HCT116 (cell line): ENCODE measurements at regions not wholly inside any gene's neighbourhood (a gene's known extent, or its start where the extent isn't known, plus 50 kb on each side); places are given as distances from the start of the nearest gene placed in this dataset.

Experiments
- ATAC-seq: fragments of 200-7000 bp; cut with Tn5 transposase; 2 replicates; pipeline ENCODE4 v1.9.1; 2020; ENCODE audit warnings: mild to moderate bottlenecking, moderate library complexity
- BruUV-seq: library from RNA; stranded (reverse); fragments of 400-500 nt; replicated peaks from 2 replicates; lab custom pipeline; 2021; lab: Mats Ljungman, UMichigan
- CTCF ChIA-PET: fragments of 300-600 bp; sonication (Branson Sonifier 250); formaldehyde crosslinking; loops from one replicate; lab custom pipeline; 2021; ENCODE audit warnings: antibody characterized with exemption; lab: Charles Lee
- POLR2A ChIA-PET: fragments of 300-600, 350-600 bp; sonication (Branson Sonifier 250); formaldehyde crosslinking; loops from one replicate; lab custom pipeline; 2021; ENCODE audit warnings: antibody characterized with exemption; lab: Charles Lee
- RAD21 ChIA-PET, 2 experiments: fragments of 300-600 bp; sonication (Branson Sonifier 250); formaldehyde crosslinking; loops; one replicate each; lab custom pipeline; 2023; ENCODE audit warnings: low total read pairs in 2 of 2; ENCODE audit not compliant: uncharacterized antibody in 2 of 2, unreplicated experiment in 2 of 2, low non-redundant PET in 1 of 2; lab: Charles Lee
- DNase-seq: peaks from one replicate; pipeline ENCODE4 v3.0.0-alpha.2; 2010; ENCODE audit warnings: low read depth, low spot score
- H2AFZ ChIP-seq: fragments of 200-600 bp; shearing (Covaris generic), sonication (generic); 2 replicates; pipeline ENCODE4 v1.6.1; 2017; ENCODE audit warnings: low read depth, mixed run types, mixed read lengths, antibody characterized with exemption, low read length; ENCODE audit not compliant: poor library complexity, severe bottlenecking
- H3K27ac ChIP-seq: 2 replicates; pipeline ENCODE4 v1.5.1; 2012; ENCODE audit warnings: low read depth, low read length
- H3K27me3 ChIP-seq: fragments of 200-600 bp; sonication (generic); 2 replicates; pipeline ENCODE4 v1.6.1; 2016; ENCODE audit warnings: mixed run types, low read length, mixed read lengths; ENCODE audit not compliant: insufficient read depth
- H3K36me3 ChIP-seq, 2 experiments: fragments of 200-500 bp in 1 of 2; fragments of 200-600 bp in 1 of 2; sonication (Bioruptor generic) in 1 of 2; sonication (generic) in 1 of 2; 2 replicates each; pipeline versions ENCODE4 v1.5.1 to v1.6.1; 2014 to 2016; ENCODE audit warnings: low read length in 2 of 2, inconsistent platforms in 1 of 2, mixed read lengths in 1 of 2, mixed run types in 1 of 2; ENCODE audit not compliant: insufficient read depth in 2 of 2, control insufficient read depth in 1 of 2
- H3K4me1 ChIP-seq, 2 experiments: fragments of 200-600 bp in 1 of 2; sonication (generic) in 1 of 2; 2 replicates each; pipeline versions ENCODE4 v1.5.1 to v1.6.1; 2012 to 2017; ENCODE audit warnings: low read length in 2 of 2, inconsistent platforms in 1 of 2, mild to moderate bottlenecking in 1 of 2, mixed read lengths in 1 of 2, mixed run types in 1 of 2, moderate library complexity in 1 of 2; ENCODE audit not compliant: insufficient read depth in 2 of 2, control insufficient read depth in 1 of 2
- H3K4me2 ChIP-seq: fragments of 200-600 bp; sonication (generic); 2 replicates; pipeline ENCODE4 v1.6.1; 2017; ENCODE audit warnings: mixed run types, low read length, mixed read lengths
- H3K4me3 ChIP-seq, 2 experiments: fragments of 200-600 bp in 1 of 2; sonication (generic) in 1 of 2; replicated peaks in 1 of 2; 2 replicates each; pipeline ENCODE4 v1.5.1; 2011 to 2016; ENCODE audit warnings: low read length in 2 of 2, control low read depth in 1 of 2, low read depth in 1 of 2, mild to moderate bottlenecking in 1 of 2, mixed read lengths in 1 of 2, mixed run types in 1 of 2
- H3K79me2 ChIP-seq: fragments of 200-600 bp; sonication (generic); 2 replicates; pipeline ENCODE4 v1.6.1; 2017; ENCODE audit warnings: mild to moderate bottlenecking, mixed run types, low read length, moderate library complexity, mixed read lengths; ENCODE audit not compliant: insufficient read depth
- H3K9ac ChIP-seq: fragments of 200-600 bp; sonication (generic); 2 replicates; pipeline ENCODE4 v1.6.1; 2016; ENCODE audit warnings: low read length, mixed read lengths
- H3K9me2 ChIP-seq: fragments of 200-600 bp; sonication (generic), shearing (Covaris generic); 2 replicates; pipeline ENCODE4 v1.6.1; 2017; ENCODE audit warnings: mixed run types, mild to moderate bottlenecking, moderate library complexity; ENCODE audit not compliant: insufficient read depth
- H3K9me3 ChIP-seq, 2 experiments: fragments of 200-500 bp in 1 of 2; fragments of 200-600 bp in 1 of 2; sonication (Bioruptor generic) in 1 of 2; sonication (generic) in 1 of 2; 2 replicates each; pipeline ENCODE4 v1.6.1; 2014 to 2017; ENCODE audit warnings: low read length in 2 of 2, mixed read lengths in 2 of 2, inconsistent platforms in 1 of 2, low read depth in 1 of 2, mild to moderate bottlenecking in 1 of 2, mixed run types in 1 of 2, moderate library complexity in 1 of 2; ENCODE audit not compliant: control insufficient read depth in 1 of 2, insufficient read depth in 1 of 2
- H4K20me1 ChIP-seq: fragments of 200-600 bp; sonication (generic), shearing (Covaris generic); 2 replicates; pipeline ENCODE4 v1.6.1; 2017; ENCODE audit warnings: mixed run types, mild to moderate bottlenecking, moderate library complexity; ENCODE audit not compliant: insufficient read depth
- CBX3 ChIP-seq: IDR thresholded peaks from 2 replicates; pipeline ENCODE4 v1.6.1; 2012; ENCODE audit warnings: low read depth
- CEBPB ChIP-seq: IDR thresholded peaks from 2 replicates; pipeline ENCODE4 v1.6.1; 2012; ENCODE audit warnings: low read depth
- EZH2 ChIP-seq: fragments of 200-600 bp; sonication (generic); IDR thresholded peaks from 2 replicates; pipeline ENCODE4 v1.6.1; 2017; ENCODE audit warnings: antibody characterized with exemption, mixed run types
- EZH2phosphoT487 ChIP-seq: fragments of 200-600 bp; IDR thresholded peaks from 2 replicates; pipeline ENCODE4 v1.6.1; 2018; ENCODE audit warnings: antibody characterized with exemption, borderline replicate concordance
- FOSL1 ChIP-seq: IDR thresholded peaks from 2 replicates; pipeline ENCODE4 v1.6.1; 2012; ENCODE audit warnings: low read depth
- POLR2A ChIP-seq: IDR thresholded peaks from 2 replicates; pipeline ENCODE4 v1.7.0; 2011; ENCODE audit warnings: borderline replicate concordance; ENCODE audit not compliant: insufficient read depth, insufficient read length; ENCODE audit errors: extremely low read depth
- POLR2AphosphoS5 ChIP-seq: IDR thresholded peaks from 2 replicates; pipeline ENCODE4 v1.6.1; 2011; ENCODE audit warnings: mild to moderate bottlenecking, low read depth, low read length, moderate library complexity
- RAD21 ChIP-seq: IDR thresholded peaks from 2 replicates; pipeline ENCODE4 v1.6.1; 2012; ENCODE audit warnings: low read depth, mild to moderate bottlenecking
- SIN3A ChIP-seq: IDR thresholded peaks from 2 replicates; pipeline ENCODE4 v1.6.1; 2012; ENCODE audit warnings: low read depth
- YY1 ChIP-seq: IDR thresholded peaks from 2 replicates; pipeline ENCODE4 v1.6.1; 2011; ENCODE audit warnings: low read length, low read depth, moderate library complexity, mild to moderate bottlenecking; ENCODE audit not compliant: insufficient replicate concordance; ENCODE audit errors: extremely low read depth
- ZBTB33 ChIP-seq: IDR thresholded peaks from 2 replicates; pipeline ENCODE4 v1.6.1; 2011; ENCODE audit warnings: mild to moderate bottlenecking, low read length, moderate library complexity; ENCODE audit not compliant: insufficient replicate concordance; ENCODE audit errors: extremely low read depth
- intact Hi-C: fragments of 100-400 bp; cut with micrococcal nuclease; formaldehyde crosslinking; loops from 2 replicates; pipeline ENCODE4 v1.10.0; 2022

- H3K79me2 ChIP-seq, result no peaks in the 10 kb centered on the region
- H3K4me3 ChIP-seq, result no peak overlapping the region
- BruUV-seq, result no TSS peak
- no peaks in the 10 kb centered on the region for H3K36me3 ChIP-seq
- H3K4me1 ChIP-seq, result no peaks in the 10 kb centered on the region
- DNase-seq (no peak), ATAC-seq (no peak)
- TF ChIP-seq CEBPB (no peak), ZBTB33 (no peak), YY1 (no peak), POLR2AphosphoS5 (no peak), CBX3 (no peak), FOSL1 (no peak), EZH2 (no peak), POLR2A (no peak), SIN3A (no peak), RAD21 (no peak), EZH2phosphoT487 (no peak)
- POLR2A ChIA-PET, result no interaction called here
- no peaks in the 10 kb centered on the region for H3K9me3 ChIP-seq
- no peaks in the 10 kb centered on the region for H4K20me1 ChIP-seq
- H3K27ac ChIP-seq, result no peak overlapping the region
- RAD21 ChIA-PET, result no interaction called here
- no peak overlapping the region for H3K9ac ChIP-seq
- CTCF ChIA-PET, result no interaction called here
- no peaks in the 10 kb centered on the region for H3K27me3 ChIP-seq
- intact Hi-C loops, result no loop called here
- H3K9me2 ChIP-seq, result no peaks in the 10 kb centered on the region
- H3K4me2 ChIP-seq, result no peak overlapping the region
- no peak overlapping the region for H2AFZ ChIP-seq
These were observed 783.4 kb upstream of the BRINP3 start for GRCh38 chr1:191261111-191261510.
